ENCODE measurements at regions not wholly inside any gene's neighbourhood (a gene's known extent, or its start where the extent isn't known, plus 50 kb on each side); places are given as distances from the start of the nearest gene placed in this dataset.
"Not testable (repeated sequence)": the region's sequence is repeated elsewhere in the genome, so short reads cannot be mapped to it uniquely, and the experiment has no call there.

DNA sequence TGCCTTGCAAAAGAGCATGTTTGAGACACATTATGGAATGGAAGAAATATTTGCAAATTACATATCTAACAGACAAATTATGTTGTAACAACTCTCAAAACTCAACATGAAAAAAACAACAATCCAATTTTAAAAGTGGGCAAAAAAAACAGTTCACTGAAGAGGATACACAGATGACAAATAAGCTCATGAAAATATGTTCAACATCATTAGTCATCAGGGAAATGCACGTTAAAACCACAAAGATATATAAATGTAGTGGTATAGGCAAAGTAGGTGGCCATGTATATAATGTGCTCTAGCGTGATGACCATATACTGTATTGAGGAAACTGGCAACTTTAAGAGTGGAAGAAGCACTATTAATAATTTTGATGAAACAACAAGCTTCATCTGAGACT, 220.1 kb downstream of the IRS1 start:
- no peak for DNase-seq (ENCODE audit: low read depth in 3 of 3)

GRCh38 chr2:226578879-226579278, 220.7 kb downstream of the IRS1 start:
- no peak for DNase-seq (ENCODE audit: low read depth in 3 of 3)

GRCh38 chr2:226578373-226578772, 221.2 kb downstream of the IRS1 start:
- no peak for DNase-seq (ENCODE audit: low read depth in 3 of 3)

- no peak for DNase-seq (ENCODE audit: low read depth in 3 of 3)
These were observed 223.7 kb downstream of the IRS1 start for GRCh38 chr2:226575928-226576327.

- no peak for DNase-seq (ENCODE audit: low read depth in 3 of 3)
These were observed 226.5 kb downstream of the IRS1 start for GRCh38 chr2:226573158-226573557.

DNA sequence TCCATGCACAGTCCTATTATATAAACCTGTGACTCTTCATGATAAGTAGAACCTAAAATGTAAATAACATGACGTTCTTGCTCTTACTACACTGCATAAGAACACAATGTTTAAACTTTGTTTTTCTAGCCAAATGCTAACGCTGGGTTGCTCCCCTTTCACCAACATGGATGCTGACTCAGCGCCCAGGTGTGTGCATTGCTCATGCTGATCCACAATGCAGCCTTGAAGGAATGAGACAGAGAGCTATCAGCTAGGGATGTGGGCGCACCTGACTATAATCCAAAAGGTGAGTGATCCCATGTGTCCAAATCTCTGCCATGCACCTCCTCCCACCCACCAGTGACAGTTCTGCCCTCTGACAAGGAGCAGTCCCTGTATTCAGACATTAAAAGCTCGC, 235.0 kb downstream of the IRS1 start:
- DNase-seq (ENCODE audit: low read depth in 3 of 3): no peak

GRCh38 chr2:226561962-226562361, 237.7 kb downstream of the IRS1 start:
- no peak for DNase-seq (ENCODE audit: low read depth in 3 of 3)

DNA sequence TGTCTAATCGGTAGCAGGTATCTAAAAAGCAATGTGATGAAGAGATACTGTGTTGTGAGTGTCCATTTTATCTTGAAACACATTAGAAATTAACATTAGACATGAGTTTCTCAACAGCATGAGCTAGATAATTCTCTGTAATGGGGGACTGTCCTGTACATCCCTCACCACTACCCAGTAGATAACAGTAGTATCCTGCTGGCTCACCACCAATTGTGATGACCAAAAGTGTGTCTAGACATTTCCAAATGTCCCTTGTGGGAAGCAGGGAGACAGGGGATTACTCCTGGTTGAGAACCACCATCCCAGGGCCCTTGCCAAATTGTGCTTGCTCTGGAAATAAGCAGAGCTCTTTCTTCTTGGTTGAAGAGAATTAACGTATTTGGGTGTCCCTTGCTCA, 239.3 kb downstream of the IRS1 start:
- no peak for DNase-seq (ENCODE audit: low read depth in 3 of 3)

GRCh38 chr2:226559536-226559935, 240.1 kb downstream of the IRS1 start:
- DNase-seq (ENCODE audit: low read depth in 3 of 3): no peak

DNA sequence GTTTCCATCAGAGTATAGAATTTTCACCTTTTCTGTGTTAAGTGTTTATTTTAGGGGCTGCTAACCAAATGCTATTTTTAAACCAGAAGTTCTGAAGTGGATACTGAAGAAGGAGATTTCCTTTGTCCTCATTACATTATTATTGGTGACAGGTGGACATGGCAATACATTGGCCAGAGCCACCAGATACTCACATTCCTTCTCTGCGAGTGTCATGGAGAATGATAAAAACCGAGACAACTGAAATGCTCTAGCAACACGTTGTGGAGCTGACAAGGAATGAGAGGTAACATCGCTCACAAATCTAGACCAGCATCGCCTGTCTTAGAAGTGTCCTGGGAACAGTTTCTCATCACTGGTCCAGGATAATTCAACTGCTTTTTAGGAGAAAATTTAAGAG, 241.2 kb downstream of the IRS1 start:
- no peak for DNase-seq (ENCODE audit: low read depth in 3 of 3)

DNA sequence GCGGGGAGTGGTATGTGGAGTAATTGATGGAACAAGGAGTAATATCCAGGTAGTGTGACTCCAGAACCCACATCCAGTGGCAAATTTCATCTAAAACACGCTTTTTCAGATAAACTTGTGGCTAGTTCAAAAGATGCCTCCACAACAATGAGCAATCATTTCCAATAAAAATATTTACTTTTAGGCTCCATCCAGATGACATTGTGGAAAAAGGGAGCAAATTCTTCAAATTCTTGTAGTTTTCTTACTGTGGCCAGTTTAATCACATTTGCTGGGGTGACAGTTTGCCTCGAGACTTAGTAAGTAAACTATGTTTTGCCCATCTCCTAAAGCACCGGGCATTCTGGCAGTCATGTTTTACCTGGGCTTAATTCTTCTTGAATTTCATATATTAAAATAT, 243.6 kb downstream of the IRS1 start:
- no peak for DNase-seq (ENCODE audit: low read depth in 3 of 3)

DNA sequence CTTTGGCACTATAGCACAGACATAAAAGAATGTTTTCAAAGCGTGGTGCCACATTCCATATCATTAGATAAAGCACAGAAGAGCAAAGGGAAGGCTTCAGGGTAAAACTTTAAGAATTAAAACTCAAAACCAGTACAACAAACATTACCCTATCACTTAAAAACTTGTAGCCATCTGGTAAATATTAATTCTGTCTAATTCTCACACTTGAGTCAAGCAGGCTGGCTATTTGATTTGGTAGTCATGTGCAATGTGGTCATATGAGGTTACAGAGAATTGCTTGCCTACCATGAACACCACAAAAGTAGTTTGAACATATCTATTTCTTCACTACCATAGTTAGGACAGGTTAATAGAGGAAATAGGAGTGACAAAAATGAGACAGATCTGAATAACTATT, 244.9 kb downstream of the IRS1 start:
- DNase-seq (ENCODE audit: low read depth in 3 of 3): no peak

DNA sequence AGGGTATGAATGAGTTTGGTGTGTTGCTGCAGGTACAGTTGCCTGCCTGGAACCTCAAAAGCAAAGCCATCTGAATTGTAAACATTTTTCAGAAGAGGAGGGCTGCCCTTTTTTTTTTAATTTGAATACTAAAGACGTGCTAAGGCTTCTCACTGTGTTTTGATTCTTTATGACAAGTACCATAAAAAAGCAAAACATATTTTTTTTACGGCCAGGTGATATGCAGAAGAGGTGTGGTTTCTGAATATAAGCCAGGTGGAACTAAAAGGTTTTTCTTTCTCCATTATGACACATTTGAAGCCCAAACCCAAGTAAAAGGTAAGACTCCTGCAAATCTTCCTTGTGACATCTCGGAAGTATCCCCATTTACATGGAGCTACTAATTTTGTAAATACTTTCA, 246.3 kb downstream of the IRS1 start:
- DNase-seq (ENCODE audit: low read depth in 3 of 3): no peak

GRCh38 chr2:226552571-226553285, 246.9 kb downstream of the IRS1 start:
- DNase-seq (ENCODE audit: low read depth in 3 of 3): no peak

DNA sequence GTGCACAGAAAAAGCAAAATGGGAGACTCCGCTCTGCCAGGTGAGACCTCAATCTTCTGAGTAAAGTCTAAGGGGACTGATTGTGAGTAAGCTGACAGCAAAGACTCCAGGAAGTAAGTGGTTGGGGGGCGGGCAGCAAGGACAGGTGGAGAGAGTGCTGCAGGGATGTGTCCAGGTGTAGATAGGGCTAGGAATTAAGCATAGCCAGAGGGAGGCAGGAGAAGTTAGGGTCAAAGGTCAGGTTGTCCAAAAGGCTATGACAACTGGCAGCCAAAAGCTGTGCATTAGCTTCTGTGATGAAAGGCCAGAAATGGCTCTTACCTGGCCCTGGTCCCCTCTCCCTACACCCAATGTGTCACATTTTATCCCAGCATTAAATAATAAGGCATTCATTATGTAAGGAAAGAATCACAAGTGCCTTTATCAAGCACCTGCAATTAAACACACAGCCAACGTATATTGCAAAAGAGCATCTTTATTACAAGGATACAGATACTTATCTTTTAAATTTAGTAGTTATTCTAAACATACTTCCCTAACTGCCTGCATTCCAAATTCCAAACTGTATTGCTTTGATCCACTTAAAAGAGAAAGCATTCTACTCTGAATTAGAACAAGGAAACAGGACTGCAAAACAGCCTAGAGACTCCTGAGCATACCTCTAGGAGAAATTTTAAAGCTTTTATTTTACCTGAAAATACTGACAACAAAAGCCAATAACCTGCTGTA, 247.9 kb downstream of the IRS1 start:
- no peak for DNase-seq (ENCODE audit: low read depth in 3 of 3)

DNA sequence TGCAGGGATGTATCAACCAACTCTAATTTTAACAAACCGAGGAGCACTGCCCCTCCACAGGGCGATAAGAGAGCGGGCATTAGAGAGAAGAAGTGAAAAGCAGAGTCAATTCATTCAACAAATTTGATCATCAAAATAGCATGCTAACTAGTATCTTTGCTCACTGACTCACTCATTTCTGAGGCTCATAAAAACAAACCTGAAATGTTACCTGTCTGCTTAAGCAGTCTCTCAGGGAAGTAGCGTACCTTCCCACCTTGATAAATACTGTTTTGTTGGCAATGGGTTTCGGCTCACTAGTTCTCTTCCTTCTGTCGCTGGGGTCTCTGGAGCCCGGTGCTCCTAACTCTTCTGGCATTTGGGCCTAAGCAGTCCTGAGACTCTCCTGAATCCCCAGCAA, 248.8 kb downstream of the IRS1 start:
- DNase-seq (ENCODE audit: low read depth in 3 of 3): no peak

DNA sequence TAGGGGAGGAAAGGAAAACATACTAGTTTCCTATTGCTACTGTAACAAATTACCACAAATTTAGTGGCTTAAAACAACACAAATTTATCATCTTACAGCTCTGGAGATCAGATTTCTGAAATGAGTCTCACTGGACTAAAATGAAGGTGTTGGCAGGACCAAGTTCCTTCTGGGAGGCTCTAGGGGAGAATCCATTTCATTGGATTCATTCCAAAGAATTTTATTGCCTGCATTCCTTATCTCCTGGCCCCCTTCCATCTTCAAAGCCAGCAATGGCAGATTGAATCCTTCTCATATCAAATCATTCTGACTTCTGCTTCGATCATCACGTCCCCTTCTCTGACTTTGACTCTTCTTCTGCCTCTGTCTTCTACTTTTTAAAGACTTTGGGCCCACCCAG, 250.9 kb downstream of the IRS1 start:
- no peak for DNase-seq (ENCODE audit: low read depth in 3 of 3)

DNA sequence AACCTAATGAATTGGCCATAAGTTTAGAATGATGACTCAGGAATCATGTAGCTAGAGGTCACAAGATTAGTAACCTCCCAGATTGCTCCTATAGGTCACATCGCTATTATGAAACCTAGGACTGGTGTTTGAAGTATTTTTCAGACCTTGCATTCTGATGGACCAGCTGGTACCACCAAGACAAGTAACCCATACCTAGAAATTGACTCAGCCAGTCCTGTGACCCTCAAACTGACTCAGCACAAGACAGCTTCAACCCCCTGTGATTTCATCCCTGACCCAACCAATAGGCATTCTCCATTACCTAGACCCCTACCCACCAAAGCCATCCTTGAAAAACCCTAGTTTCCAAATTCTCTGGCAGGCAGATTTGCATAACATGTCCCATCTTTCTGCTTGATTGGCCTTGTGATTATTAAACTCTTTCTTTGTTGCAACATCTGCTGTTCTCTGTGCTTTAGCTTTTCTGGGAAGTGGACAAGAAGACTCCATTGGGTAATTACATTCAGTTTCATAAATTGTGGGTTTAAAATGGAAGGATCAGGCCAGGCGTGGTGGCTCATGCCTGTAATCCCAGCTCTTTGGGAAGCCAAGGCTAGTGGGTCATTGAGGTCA, 254.9 kb downstream of the IRS1 start:
- DNase-seq (ENCODE audit: low read depth in 3 of 3): no peak

- no peak for DNase-seq (ENCODE audit: low read depth in 3 of 3)
These were observed 259.2 kb downstream of the IRS1 start for GRCh38 chr2:226540204-226540994.

DNA sequence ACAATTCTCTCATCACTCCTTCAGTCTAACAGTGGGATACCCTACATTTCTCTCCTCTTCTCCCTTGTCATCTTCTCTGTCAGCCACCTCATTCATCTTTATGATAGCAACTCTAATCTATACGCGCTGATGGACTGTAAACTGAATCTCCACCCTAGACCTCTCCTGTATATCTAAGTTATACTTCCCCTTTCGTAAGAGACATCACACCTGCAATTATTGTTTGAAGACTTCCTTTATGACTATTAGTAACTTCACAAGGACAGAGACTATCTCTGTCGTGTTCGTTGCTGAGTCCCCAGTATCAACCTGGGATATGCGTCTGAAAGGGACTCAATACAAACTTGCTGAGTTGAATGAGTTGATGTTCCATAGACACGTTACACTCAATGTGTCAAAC, 263.2 kb downstream of the IRS1 start:
- DNase-seq (ENCODE audit: low read depth in 3 of 3): no peak

DNA sequence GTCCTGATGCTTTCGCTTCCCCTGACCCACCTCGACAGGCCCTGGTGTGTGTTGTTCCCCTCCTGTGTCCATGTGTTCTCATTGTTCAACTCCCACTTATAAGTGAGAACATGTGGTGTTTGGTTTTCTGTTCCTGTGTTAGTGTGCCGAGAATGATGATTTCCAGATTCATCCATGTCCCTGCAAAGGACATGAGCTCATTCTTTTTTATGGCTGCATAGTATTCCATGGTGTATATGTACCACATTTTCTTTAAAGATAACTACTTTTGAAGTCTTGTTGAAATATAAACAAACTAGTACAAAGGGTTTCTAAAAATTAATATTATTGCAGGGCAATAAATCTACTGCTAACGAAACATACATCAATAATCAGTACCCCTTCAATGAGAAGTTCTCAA, 266.6 kb downstream of the IRS1 start:
- DNase-seq (ENCODE audit: low read depth in 3 of 3): not testable (repeated sequence)

- DNase-seq (ENCODE audit: low read depth in 3 of 3): no peak
These were observed 268.4 kb downstream of the IRS1 start for GRCh38 chr2:226531061-226531810.

Measured in stimulated activated CD4-positive, alpha-beta T cell treated with anti-CD3 and anti-CD28 coated beads, TNF-alpha, amount 100 ng/mL, for 24 hours (primary cell).